Bronchial epithelial cell (primary cell): ENCODE measurements at regions not wholly inside any gene's neighbourhood (a gene's known extent, or its start where the extent isn't known, plus 50 kb on each side); places are given as distances from the start of the nearest gene placed in this dataset.

Source experiments
- DNase-seq: peaks from one replicate; pipeline ENCODE4 v3.0.0-alpha.2; 2010; ENCODE audit warnings: low read depth
- FAIRE-seq: peaks from 2 replicates; lab custom pipeline; 2011; peaks lifted over from hg19 to GRCh38; lab: Jason Lieb, UNC
- H3K27me3 ChIP-seq: 2 replicates; pipeline ENCODE4 v1.5.1; 2011; ENCODE audit warnings: low read length; ENCODE audit not compliant: control insufficient read depth, insufficient read depth
- H3K36me3 ChIP-seq: 2 replicates; pipeline ENCODE4 v1.5.1; 2011; ENCODE audit warnings: low read length; ENCODE audit not compliant: control insufficient read depth, insufficient read depth
- H3K4me3 ChIP-seq: 2 replicates; pipeline ENCODE4 v1.5.1; 2011; ENCODE audit warnings: mild to moderate bottlenecking, low read depth, low read length, control low read depth
- TF ChIP-seq, protein P1 (sequence below): IDR thresholded peaks from 2 replicates; pipeline ENCODE4 v1.5.1; 2011; ENCODE audit warnings: mild to moderate bottlenecking, moderate library complexity, low read length, control low read depth, inconsistent platforms; ENCODE audit not compliant: insufficient read depth, severe bottlenecking

DNA sequence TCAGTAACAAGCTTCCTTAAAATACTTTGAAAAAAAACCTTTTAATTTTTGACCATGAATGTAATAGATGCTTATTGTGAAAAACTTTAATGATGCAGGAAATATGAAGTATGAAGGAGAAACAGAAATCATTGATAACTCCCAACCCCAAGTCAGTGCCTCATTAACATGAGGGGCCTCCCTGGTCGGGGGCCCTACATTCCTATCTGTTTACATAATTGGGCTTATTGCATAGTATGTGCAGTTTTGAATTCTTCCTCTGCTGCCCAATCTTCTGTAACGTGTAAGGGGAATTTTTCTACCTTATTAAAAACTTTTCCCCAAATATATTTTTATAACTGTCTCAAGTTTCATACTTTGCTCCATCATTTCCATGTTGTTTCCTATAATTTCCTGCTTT lies 63.0 kb downstream of the SLC25A47 start:
- H3K36me3 ChIP-seq = peaks cover 7% of the 10 kb centered on the region
- no peak for DNase-seq
- FAIRE-seq = no peak
- no peak overlapping the region for H3K4me3 ChIP-seq
- H3K27me3 ChIP-seq = no peaks in the 10 kb centered on the region
- TF ChIP-seq, protein P1, sequence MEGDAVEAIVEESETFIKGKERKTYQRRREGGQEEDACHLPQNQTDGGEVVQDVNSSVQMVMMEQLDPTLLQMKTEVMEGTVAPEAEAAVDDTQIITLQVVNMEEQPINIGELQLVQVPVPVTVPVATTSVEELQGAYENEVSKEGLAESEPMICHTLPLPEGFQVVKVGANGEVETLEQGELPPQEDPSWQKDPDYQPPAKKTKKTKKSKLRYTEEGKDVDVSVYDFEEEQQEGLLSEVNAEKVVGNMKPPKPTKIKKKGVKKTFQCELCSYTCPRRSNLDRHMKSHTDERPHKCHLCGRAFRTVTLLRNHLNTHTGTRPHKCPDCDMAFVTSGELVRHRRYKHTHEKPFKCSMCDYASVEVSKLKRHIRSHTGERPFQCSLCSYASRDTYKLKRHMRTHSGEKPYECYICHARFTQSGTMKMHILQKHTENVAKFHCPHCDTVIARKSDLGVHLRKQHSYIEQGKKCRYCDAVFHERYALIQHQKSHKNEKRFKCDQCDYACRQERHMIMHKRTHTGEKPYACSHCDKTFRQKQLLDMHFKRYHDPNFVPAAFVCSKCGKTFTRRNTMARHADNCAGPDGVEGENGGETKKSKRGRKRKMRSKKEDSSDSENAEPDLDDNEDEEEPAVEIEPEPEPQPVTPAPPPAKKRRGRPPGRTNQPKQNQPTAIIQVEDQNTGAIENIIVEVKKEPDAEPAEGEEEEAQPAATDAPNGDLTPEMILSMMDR = no peak

DNA sequence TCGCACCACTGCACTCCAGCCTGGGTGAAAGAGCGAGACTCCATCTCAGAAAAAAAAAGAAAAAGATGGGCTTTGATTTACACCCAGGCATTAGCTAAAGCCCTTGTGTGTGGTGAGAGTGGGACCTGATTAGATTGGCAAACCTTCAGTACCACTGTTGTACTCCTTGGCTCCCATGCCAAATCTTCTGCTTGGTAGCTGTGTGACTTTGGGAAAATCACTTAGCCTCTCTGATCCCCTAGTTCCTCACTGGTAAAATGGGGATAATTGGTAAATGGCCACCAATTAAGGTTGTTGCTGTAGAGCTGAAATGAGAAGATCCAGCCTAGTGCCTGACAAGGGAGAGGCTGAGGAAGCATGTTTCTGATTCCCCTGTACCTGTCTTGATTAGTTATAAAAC lies 63.7 kb downstream of the SLC25A47 start:
- Histone ChIP-seq H3K4me3 (no peak overlapping the region), H3K27me3 (no peaks in the 10 kb centered on the region), H3K36me3 (peaks cover 5% of the 10 kb centered on the region)
- TF ChIP-seq, protein P1 = no peak
- FAIRE-seq (no peak), DNase-seq (no peak)

DNA sequence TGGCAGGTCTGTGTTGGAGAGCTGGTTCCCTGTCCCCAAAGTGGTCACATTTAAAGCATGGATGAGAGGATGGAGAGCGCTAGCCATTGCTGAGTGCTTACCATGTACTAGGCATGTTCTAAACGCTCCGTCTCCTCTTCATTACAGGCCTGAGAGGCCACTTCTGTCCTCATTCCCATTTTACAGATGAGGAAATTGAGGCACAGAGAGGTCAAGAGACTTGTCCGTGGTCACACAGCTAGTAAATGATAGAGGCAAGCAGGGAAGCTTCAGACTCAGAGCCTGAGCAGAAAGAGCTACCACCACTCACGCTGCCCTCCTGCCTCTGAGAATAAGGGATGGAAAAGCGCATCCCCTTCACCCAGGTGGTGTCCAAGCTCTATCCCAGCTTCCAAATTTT lies 64.3 kb downstream of the SLC25A47 start:
- TF ChIP-seq, protein P1 = no peak
- Histone ChIP-seq H3K27me3 (no peaks in the 10 kb centered on the region), H3K36me3 (peaks cover 3% of the 10 kb centered on the region), H3K4me3 (no peak overlapping the region)
- FAIRE-seq (no peak), DNase-seq (no peak)

- H3K27me3 ChIP-seq = no peaks in the 10 kb centered on the region
- peak; percentile 12 for DNase-seq
- TF ChIP-seq, protein P1 = no peak
- no peak for FAIRE-seq
- peaks cover 3% of the 10 kb centered on the region for H3K36me3 ChIP-seq
- no peak overlapping the region for H3K4me3 ChIP-seq
Measured at GRCh38 chr14:100388103-100389054, 65.2 kb downstream of the SLC25A47 start.

DNA sequence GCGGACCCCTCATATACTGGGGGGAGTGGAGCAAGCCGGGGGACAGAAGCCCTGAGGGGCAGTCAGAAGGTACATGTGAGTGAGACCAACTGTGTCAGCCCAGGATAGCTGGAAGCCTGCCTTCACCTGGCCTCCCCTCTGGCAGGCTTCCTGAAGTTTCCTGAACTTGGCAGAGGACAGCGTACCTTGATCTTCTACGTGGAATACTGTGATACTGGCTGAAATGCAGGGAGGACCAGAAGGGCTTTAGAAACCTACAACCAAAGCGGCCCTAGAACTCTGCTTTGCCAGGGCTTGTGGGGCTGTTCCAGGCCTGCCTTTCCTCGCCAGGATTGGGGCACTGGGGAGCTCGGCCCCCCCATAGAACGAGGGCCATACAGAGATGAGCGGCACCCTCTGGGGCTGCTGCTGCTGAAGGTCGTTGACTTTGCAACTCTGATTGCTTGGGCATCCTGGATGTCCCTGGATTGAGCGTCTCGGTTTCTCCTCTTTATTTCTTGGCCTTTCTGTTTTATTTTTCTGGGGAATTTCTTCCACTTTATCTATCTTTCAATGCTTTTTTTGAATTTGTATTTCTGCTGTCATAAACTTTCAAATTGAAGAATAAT lies 66.5 kb downstream of the SLC25A47 start:
- TF ChIP-seq, protein P1 = no peak
- peaks cover 3% of the 10 kb centered on the region for H3K36me3 ChIP-seq
- FAIRE-seq = no peak
- H3K27me3 ChIP-seq = no peaks in the 10 kb centered on the region
- no peak overlapping the region for H3K4me3 ChIP-seq
- no peak for DNase-seq
